Activated CD8-positive, alpha-beta memory T cell treated with anti-CD3 and anti-CD28 coated beads, Interleukin-2, amount 10 ng/mL, durations not matched to agents 7 days and 5 days (primary cell): ENCODE measurements at regions not wholly inside any gene's neighbourhood (a gene's known extent, or its start where the extent isn't known, plus 50 kb on each side); places are given as distances from the start of the nearest gene placed in this dataset.

Source experiments
- ATAC-seq: fragments of 150-1000 bp; cut with Tn5 transposase; one replicate; pipeline ENCODE4 v1.10.0; 2021; ENCODE audit warnings: moderate library complexity
- CTCF ChIA-PET: fragments of 350-600 bp; sonication (Branson Sonifier 250); formaldehyde crosslinking; loops from one replicate; lab custom pipeline; 2021; ENCODE audit warnings: antibody characterized with exemption; lab: Charles Lee
- DNase-seq: peaks from one replicate; pipeline ENCODE4 v3.0.0-alpha.2; 2020
- H3K27ac Mint-ChIP-seq: one replicate; pipeline ENCODE4 v1.8.0; 2021; ENCODE audit warnings: mild to moderate bottlenecking, mixed read lengths
- H3K27me3 Mint-ChIP-seq: one replicate; pipeline ENCODE4 v1.8.0; 2021; ENCODE audit warnings: mixed read lengths
- H3K36me3 Mint-ChIP-seq: one replicate; pipeline ENCODE4 v1.8.0; 2021; ENCODE audit warnings: mild to moderate bottlenecking, mixed read lengths
- H3K4me1 Mint-ChIP-seq: one replicate; pipeline ENCODE4 v1.8.0; 2021; ENCODE audit warnings: mixed read lengths
- H3K4me3 Mint-ChIP-seq: one replicate; pipeline ENCODE4 v1.8.0; 2021; ENCODE audit warnings: mild to moderate bottlenecking, moderate library complexity, mixed read lengths
- H3K9me3 Mint-ChIP-seq: one replicate; pipeline ENCODE4 v1.8.0; 2022; ENCODE audit warnings: low read depth, mixed read lengths

DNA sequence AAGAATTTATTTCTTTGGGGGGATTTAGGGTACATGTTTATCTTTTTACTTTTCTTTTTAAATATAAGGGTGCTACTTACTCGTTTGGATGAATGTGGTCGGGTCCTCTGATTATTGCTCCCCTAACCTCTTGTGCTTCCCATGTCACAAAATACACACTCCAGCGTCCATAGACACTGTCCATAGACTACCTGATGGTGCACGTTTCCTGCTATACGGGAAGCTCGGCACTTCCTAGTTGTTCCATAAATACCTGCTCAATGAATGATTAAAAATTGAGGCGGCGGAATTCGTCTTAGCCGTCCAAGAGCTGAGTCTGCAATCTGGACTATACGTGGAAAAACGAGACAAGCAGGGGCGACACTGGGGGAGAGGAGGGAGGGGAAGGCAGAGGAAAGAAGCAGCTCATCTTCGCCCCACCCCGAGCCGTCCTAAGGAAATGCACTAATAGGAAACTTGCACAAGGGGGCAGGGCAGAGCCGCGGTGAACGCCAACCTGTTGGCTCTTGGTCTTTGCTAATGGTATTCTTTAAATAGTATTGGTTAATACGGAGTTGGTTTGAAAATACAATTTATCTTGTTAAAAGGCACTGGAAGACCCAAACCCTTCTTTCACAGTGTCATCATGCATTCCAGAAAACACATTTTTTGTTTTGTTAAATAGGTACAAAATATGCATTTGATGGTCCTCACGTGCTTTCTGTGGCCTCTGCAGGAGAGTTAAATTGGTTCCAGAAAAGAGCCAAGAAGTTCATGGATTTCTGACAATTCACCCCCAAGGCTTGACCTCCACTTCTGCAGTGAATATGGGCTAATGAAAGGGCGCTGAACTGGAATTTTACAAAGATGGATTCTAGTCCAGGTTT lies 73.0 kb upstream of the KCTD1 start:
- Mint-ChIP-seq H3K27me3 (no peaks in the 10 kb centered on the region), H3K9me3 (peaks cover 17% of the 10 kb centered on the region), H3K27ac (no peak overlapping the region), H3K36me3 (peaks cover 3% of the 10 kb centered on the region), H3K4me1 (no peaks in the 10 kb centered on the region), H3K4me3 (peak overlapping the region; percentile 27)
- DNase-seq (peak; percentile 49), ATAC-seq (peak; percentile 58)
- CTCF ChIA-PET = interaction anchor here (1.0 to 1.5 kb wide), 5 partner anchors 12 to 492 kb away, joined by 3 to 7 read pairs (median 3); no protein-coding TSS in a partner anchor

DNA sequence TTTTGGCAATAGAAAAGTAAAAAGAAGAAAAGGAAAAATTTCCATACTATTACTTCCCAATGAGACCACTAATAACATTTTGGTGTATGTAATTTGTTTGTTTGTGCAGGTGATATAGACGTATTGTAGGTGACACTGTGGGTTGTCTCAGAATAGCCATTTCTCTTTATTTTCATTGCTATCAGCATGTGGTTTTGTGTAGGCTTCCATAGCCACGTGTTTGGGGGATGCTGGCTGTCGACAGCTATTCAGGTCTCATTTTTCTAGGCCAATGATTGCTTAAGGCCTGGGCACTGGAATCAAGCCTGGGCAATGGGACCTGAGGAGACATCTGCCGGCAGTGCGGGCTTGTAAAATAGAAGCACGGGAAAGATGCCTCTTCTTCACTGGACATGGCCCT lies 71.0 kb upstream of the KCTD1 start:
- ATAC-seq = no peak
- CTCF ChIA-PET = no interaction called here
- peaks cover 3% of the 10 kb centered on the region for H3K36me3 Mint-ChIP-seq
- DNase-seq = no peak
- H3K4me1 Mint-ChIP-seq = no peaks in the 10 kb centered on the region
- peaks cover 9% of the 10 kb centered on the region for H3K9me3 Mint-ChIP-seq
- no peak overlapping the region for H3K4me3 Mint-ChIP-seq
- H3K27me3 Mint-ChIP-seq = peaks cover 2% of the 10 kb centered on the region
- no peak overlapping the region for H3K27ac Mint-ChIP-seq

DNA sequence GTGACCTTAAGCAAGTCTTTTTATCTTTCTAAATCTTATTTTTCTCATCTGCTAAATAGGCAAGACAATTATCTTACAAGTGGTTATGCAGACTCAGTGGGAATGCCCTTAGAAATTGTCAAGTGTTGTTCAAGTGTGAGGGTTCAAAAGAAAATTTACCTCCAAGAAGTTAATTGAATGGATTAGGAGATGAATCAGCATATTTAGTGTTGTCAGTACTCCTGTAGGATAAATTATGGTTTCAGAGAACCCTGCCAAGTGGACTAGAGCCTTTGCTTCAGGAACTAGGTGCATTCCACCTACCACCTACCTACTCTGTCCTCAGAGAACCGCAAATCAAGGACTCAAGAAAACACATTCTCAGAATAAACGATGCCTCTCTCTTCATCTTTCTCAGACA lies 69.8 kb upstream of the KCTD1 start:
- Mint-ChIP-seq H3K9me3 (peaks cover 3% of the 10 kb centered on the region), H3K27ac (no peak overlapping the region), H3K4me3 (no peak overlapping the region), H3K27me3 (peaks cover 5% of the 10 kb centered on the region), H3K36me3 (no peaks in the 10 kb centered on the region), H3K4me1 (no peaks in the 10 kb centered on the region)
- ATAC-seq (no peak), DNase-seq (no peak)
- CTCF ChIA-PET = no interaction called here

DNA sequence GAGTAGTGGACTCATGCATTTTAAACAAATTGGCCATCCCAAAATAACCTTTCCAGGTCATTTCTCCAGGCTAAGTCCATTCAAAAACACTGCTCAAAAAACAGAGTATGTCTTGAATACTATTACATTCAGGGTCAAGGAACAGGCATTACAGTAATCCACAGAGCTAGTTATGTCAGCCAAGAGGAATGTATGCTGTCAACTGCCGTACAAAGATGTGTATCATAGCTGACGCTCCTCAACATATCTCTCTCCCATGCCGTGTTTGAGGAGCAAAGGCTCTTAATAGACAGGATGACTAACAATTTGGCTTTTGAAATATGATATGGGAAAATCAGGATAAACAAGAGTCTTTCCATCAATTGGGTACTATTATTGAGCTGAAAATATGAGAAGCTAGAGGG lies 68.8 kb upstream of the KCTD1 start:
- Mint-ChIP-seq H3K9me3 (no peaks in the 10 kb centered on the region), H3K4me3 (no peak overlapping the region), H3K27me3 (peaks cover 5% of the 10 kb centered on the region), H3K36me3 (no peaks in the 10 kb centered on the region), H3K27ac (no peak overlapping the region), H3K4me1 (no peaks in the 10 kb centered on the region)
- DNase-seq (no peak), ATAC-seq (no peak)
- CTCF ChIA-PET = no interaction called here

DNA sequence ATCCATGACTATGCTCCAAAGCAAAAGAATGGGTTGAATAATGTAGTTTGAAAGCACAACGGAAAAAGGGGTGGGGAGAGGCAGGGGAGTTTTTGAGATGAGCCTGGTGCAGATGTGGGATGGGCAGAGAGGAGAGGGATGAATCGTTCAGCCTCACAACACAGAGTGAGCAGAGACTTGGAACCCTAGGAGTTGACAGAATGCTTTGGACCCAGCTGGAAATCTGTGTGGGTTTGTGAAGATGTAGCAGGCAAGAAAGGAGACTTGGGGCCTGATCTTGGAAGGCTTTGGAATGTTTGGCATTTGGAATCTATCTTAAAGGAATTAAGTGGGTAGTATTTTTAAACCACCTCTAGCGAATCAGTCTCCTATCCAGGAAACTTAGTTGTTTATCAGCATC lies 66.0 kb upstream of the KCTD1 start:
- Mint-ChIP-seq H3K27me3 (peaks cover 5% of the 10 kb centered on the region), H3K36me3 (no peaks in the 10 kb centered on the region), H3K9me3 (no peaks in the 10 kb centered on the region), H3K27ac (no peak overlapping the region), H3K4me3 (no peak overlapping the region), H3K4me1 (no peaks in the 10 kb centered on the region)
- no peak for ATAC-seq
- DNase-seq = no peak
- CTCF ChIA-PET = no interaction called here
